GM19395 (cell line): ENCODE measurements at regions not wholly inside any gene's neighbourhood (a gene's known extent, or its start where the extent isn't known, plus 50 kb on each side); places are given as distances from the start of the nearest gene placed in this dataset.

Experiments used
- ATAC-seq: cut with Tn5 transposase; IDR thresholded peaks from one replicate; pipeline ENCODE4 v1.9.1; 2021; ENCODE audit warnings: mild to moderate bottlenecking, moderate library complexity; ENCODE audit not compliant: unreplicated experiment

GRCh38 chr6:56297022-56297989, 49.9 kb upstream of the COL21A1 start:
- no peak for ATAC-seq
